Keratinocyte (primary cell): ENCODE measurements at regions not wholly inside any gene's neighbourhood (a gene's known extent, or its start where the extent isn't known, plus 50 kb on each side); places are given as distances from the start of the nearest gene placed in this dataset.
"Not testable (repeated sequence)": the region's sequence is repeated elsewhere in the genome, so short reads cannot be mapped to it uniquely, and the experiment has no call there.

ENCODE experiments used
- DNase-seq: peaks from one replicate; pipeline ENCODE4 v3.0.0-alpha.2; 2011; ENCODE audit warnings: low read depth, missing footprints, low spot score
- FAIRE-seq: peaks from 2 replicates; lab custom pipeline; 2011; peaks lifted over from hg19 to GRCh38; lab: Jason Lieb, UNC
- H2AFZ ChIP-seq: 2 replicates; pipeline ENCODE4 v1.6.0; 2012; ENCODE audit warnings: low read length, control low read depth, inconsistent platforms; ENCODE audit not compliant: control insufficient read depth
- H3K27ac ChIP-seq: 2 replicates; pipeline ENCODE4 v1.5.1; 2011; ENCODE audit warnings: low read length; ENCODE audit not compliant: control insufficient read depth, insufficient read depth
- H3K27me3 ChIP-seq: 3 replicates; pipeline ENCODE4 v1.6.0; 2011; ENCODE audit warnings: low read length; ENCODE audit not compliant: control insufficient read depth, insufficient read depth; ENCODE audit errors: extremely low read depth
- H3K36me3 ChIP-seq, 2 experiments: 2 replicates in 1 of 2; 3 replicates in 1 of 2; pipeline ENCODE4 v1.5.1; 2011; ENCODE audit warnings: low read length in 2 of 2, mild to moderate bottlenecking in 1 of 2; ENCODE audit not compliant: control insufficient read depth in 2 of 2, insufficient read depth in 2 of 2; ENCODE audit errors: extremely low read depth in 1 of 2
- H3K4me1 ChIP-seq: 3 replicates; pipeline ENCODE4 v1.5.1; 2011; ENCODE audit warnings: low read length; ENCODE audit not compliant: control insufficient read depth, insufficient read depth; ENCODE audit errors: extremely low read depth
- H3K4me2 ChIP-seq: 3 replicates; pipeline ENCODE4 v1.6.0; 2011; ENCODE audit warnings: low read depth, low read length; ENCODE audit not compliant: control insufficient read depth, insufficient read depth; ENCODE audit errors: extremely low read depth
- H3K4me3 ChIP-seq, 3 experiments: fragments of 200-600 bp in 1 of 3; sonication (generic) in 1 of 3; 2 replicates in 2 of 3; 3 replicates in 1 of 3; pipeline ENCODE4 v1.5.1; 2011 to 2016; ENCODE audit warnings: low read length in 3 of 3, mild to moderate bottlenecking in 3 of 3, control low read depth in 2 of 3, inconsistent platforms in 1 of 3, low read depth in 1 of 3, mixed read lengths in 1 of 3, mixed run types in 1 of 3, moderate library complexity in 1 of 3; ENCODE audit not compliant: control insufficient read depth in 2 of 3, insufficient read depth in 2 of 3; ENCODE audit errors: extremely low read depth in 1 of 3
- H3K79me2 ChIP-seq: 2 replicates; pipeline ENCODE4 v1.6.0; 2012; ENCODE audit warnings: low read length; ENCODE audit not compliant: control insufficient read depth, insufficient read depth
- H3K9ac ChIP-seq: 3 replicates; pipeline ENCODE4 v1.6.0; 2011; ENCODE audit warnings: low read length; ENCODE audit not compliant: control insufficient read depth, insufficient read depth; ENCODE audit errors: extremely low read depth
- H3K9me1 ChIP-seq: 3 replicates; pipeline ENCODE4 v1.6.0; 2011; ENCODE audit warnings: low read length; ENCODE audit not compliant: control insufficient read depth, insufficient read depth; ENCODE audit errors: extremely low read depth
- H3K9me3 ChIP-seq: 2 replicates; pipeline ENCODE4 v1.5.1; 2012; ENCODE audit warnings: low read depth, low read length; ENCODE audit not compliant: control insufficient read depth
- H4K20me1 ChIP-seq: 3 replicates; pipeline ENCODE4 v1.6.0; 2011; ENCODE audit warnings: low read length; ENCODE audit not compliant: control insufficient read depth, insufficient read depth; ENCODE audit errors: extremely low read depth
- CTCF ChIP-seq, 3 experiments: IDR thresholded peaks in 1 of 3; conservative IDR thresholded peaks in 1 of 3; optimal IDR thresholded peaks in 1 of 3; 2 replicates in 2 of 3; 3 replicates in 1 of 3; pipeline versions ENCODE3 to v1.5.1; 2011; ENCODE audit warnings: low read length in 3 of 3, mild to moderate bottlenecking in 3 of 3, moderate library complexity in 2 of 3, control low read depth in 1 of 3, inconsistent platforms in 1 of 3; ENCODE audit not compliant: insufficient read depth in 2 of 3; ENCODE audit errors: extremely low read depth in 1 of 3
- EZH2 ChIP-seq: IDR thresholded peaks from one replicate; pipeline ENCODE4 v1.6.1; 2012; ENCODE audit warnings: inconsistent platforms, mild to moderate bottlenecking, low read length, moderate library complexity
- dilution Hi-C: fragments of 300-500 bp; cut with MboI; formaldehyde crosslinking; loops from one replicate; pipeline ENCODE4 v1.7.0; 2020; ENCODE audit warnings: low sequenced_read_pairs; ENCODE audit not compliant: extremely low pct_ligation_motif_present

- Histone ChIP-seq H3K79me2 (no peaks in the 10 kb centered on the region), H3K27ac (no peak overlapping the region), H3K27me3 (no peaks in the 10 kb centered on the region), H3K9me1 (no peaks in the 10 kb centered on the region), H3K4me2 (no peak overlapping the region), H3K9me3 (no peaks in the 10 kb centered on the region), H3K9ac (no peak overlapping the region), H3K36me3 (no peaks in the 10 kb centered on the region), H3K4me1 (no peaks in the 10 kb centered on the region), H3K4me3 (no peak overlapping the region), H4K20me1 (no peaks in the 10 kb centered on the region), H2AFZ (no peak overlapping the region)
- dilution Hi-C loops = no loop called here
- no peak for TF ChIP-seq CTCF (optimal IDR thresholded peaks at IDR 0.05 in 1 of 3, IDR thresholded peaks at IDR 0.05 in 1 of 3, conservative IDR thresholded peaks at IDR 0.05 in 1 of 3; ENCODE audit: extremely low read depth in 1 of 3, insufficient read depth in 2 of 3, low read length in 3 of 3)
- DNase-seq (no peak), FAIRE-seq (no peak)
Measured at GRCh38 chr13:24619282-24619681, 60.9 kb upstream of the ATP12A start.

GRCh38 chr13:24622481-24623148 lies 57.6 kb upstream of the ATP12A start:
- H3K27me3 ChIP-seq, H3K9me1 ChIP-seq, H3K9ac ChIP-seq, H3K9me3 ChIP-seq, H3K4me1 ChIP-seq, dilution Hi-C loops, H3K4me3 ChIP-seq, H3K79me2 ChIP-seq, FAIRE-seq, DNase-seq, H2AFZ ChIP-seq, H3K4me2 ChIP-seq, H3K27ac ChIP-seq, H4K20me1 ChIP-seq, H3K36me3 ChIP-seq: not testable (repeated sequence)

GRCh38 chr13:24623149-24623665 lies 57.0 kb upstream of the ATP12A start:
- DNase-seq (no peak), FAIRE-seq (no peak)
- Histone ChIP-seq H3K36me3 (no peaks in the 10 kb centered on the region), H3K9me1 (no peaks in the 10 kb centered on the region), H3K4me1 (no peaks in the 10 kb centered on the region), H3K4me2 (no peak overlapping the region), H3K79me2 (no peaks in the 10 kb centered on the region), H3K9ac (no peak overlapping the region), H3K4me3 (no peak overlapping the region), H3K9me3 (no peaks in the 10 kb centered on the region), H4K20me1 (no peaks in the 10 kb centered on the region), H2AFZ (no peak overlapping the region), H3K27me3 (no peaks in the 10 kb centered on the region), H3K27ac (no peak overlapping the region)
- dilution Hi-C loops = no loop called here
- TF ChIP-seq CTCF (optimal IDR thresholded peaks at IDR 0.05 in 1 of 3, IDR thresholded peaks at IDR 0.05 in 1 of 3, conservative IDR thresholded peaks at IDR 0.05 in 1 of 3; ENCODE audit: extremely low read depth in 1 of 3, insufficient read depth in 2 of 3, low read length in 3 of 3) (no peak), EZH2 (no peak)
